NCI-H1930 (cell line): ENCODE measurements at regions not wholly inside any gene's neighbourhood (a gene's known extent, or its start where the extent isn't known, plus 50 kb on each side); places are given as distances from the start of the nearest gene placed in this dataset.
"Not testable (repeated sequence)": the region's sequence is repeated elsewhere in the genome, so short reads cannot be mapped to it uniquely, and the experiment has no call there.

Experiments
- DNase-seq, 2 experiments: peaks; one replicate each; lab custom pipeline; 2025; lab: John Stamatoyannopoulos, UW

DNA sequence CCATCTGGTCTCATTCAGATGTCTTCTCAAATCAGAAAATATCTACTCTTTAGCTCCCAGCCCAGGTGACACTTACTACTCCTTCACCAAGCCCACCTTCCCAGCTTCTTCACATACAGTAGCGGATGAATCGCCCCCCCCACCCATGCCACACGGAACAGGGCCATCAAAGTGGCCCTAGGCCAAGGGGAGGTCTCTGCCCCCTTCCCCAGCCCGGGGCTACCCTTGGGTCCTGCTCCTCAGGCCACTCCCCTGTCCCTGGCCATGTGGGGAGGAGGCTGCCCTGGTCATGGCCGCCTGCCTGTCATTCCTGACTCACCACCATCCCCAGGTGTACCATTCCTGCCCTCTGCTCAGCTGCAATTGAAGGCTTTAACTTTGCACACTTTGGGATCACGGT lies 142.8 kb downstream of the NECTIN1 start:
- DNase-seq = no peak

DNA sequence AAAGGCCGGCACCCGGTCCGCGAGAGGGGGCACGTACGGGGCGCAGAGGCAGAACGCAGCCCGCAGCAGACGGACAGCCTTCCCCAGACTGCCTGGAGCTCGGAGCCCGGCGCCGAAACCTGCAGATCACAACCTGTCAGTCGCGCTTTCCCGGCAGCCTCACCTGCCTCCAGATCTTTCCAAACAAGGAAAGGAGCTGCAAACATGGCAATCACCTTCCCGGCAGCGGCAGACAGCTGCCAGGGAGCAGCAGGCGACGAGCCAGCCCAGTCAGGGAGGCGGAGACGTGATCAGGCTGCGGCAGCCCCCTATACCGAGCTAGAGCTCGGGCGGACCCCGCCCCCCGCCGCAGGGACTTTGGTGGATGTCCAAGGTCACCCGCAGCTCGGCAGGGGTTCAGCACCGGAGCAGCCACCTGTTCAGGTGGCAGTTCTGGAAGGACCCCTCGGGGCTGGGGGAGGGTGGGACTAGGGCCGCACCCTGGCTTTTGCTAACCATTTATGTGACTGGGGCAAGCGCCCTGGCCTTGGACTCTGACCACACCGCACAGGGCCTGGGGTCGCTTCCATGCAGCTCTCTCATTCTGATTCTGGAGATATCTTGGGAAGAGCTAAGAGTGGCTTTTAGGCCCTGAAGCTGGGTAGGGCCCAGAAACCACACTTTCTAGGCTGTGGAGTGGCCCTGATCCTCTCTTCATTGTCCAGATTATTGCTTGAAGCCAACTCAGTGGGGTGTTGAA lies 143.8 kb downstream of the NECTIN1 start:
- DNase-seq = no peak

- peak; percentile 38 to 59 for DNase-seq
Measured at GRCh38 chr11:119584193-119585042, 144.6 kb downstream of the NECTIN1 start.

DNA sequence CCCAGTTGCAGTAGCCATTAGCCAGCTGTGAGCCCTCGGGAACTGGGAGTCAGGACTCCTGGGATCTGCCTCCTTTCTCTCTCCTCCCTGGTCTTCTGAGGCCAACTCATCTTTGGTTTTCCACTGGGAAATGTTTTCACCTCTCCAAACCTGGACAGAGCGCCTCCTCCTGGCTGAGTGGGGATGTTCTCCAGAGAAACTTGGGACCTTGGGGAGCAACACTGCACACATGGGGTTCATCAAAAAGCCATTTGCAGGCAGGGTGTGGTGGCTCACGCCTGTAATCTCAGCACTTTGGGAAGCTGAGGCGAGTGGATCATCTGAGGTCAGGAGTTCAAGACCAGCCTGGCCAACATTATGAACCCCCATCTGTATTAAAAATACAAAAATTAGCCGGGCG lies 145.4 kb downstream of the NECTIN1 start:
- DNase-seq = no peak

GRCh38 chr11:119581396-119581795 lies 147.6 kb downstream of the NECTIN1 start:
- not testable (repeated sequence) for DNase-seq

DNA sequence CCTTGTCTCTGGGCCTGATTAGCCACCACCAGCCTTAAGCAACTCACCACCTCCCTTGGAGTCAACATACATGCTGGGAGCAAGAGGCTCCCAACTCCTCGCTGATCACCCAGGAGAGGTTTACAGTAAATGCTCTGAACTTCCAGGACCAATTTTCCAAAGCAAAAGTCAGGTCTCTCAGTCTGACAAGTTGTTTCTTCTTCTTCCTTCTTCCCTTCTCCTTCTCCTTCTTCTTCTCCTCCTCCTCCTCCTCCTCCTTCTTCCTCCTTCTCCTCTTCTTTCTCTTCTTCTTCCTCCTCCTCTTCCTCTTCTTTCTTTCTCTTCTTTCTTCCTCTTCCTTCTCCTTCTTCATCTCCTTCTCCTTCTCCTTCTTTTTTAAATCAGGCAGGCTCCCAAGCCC lies 148.2 kb downstream of the NECTIN1 start:
- no peak for DNase-seq

DNA sequence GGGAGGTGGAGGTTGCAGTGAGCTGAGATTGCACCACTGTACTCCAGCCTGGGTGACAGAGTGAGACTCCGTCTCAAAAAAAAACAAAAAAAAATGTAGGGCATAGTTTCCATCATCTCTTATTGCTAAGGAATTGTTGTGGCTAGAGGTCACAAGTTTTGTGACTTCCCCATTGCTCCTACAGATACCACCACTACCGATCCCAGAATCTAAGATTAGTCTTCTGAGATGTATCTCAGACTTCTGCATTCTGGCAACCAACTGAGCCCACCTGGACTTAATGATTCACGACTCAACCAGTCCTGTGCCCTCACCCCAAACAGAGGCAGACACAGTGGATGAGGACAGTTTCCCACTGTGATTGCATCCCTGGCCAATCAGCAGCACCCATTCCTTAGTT lies 148.9 kb downstream of the NECTIN1 start:
- no peak for DNase-seq

DNA sequence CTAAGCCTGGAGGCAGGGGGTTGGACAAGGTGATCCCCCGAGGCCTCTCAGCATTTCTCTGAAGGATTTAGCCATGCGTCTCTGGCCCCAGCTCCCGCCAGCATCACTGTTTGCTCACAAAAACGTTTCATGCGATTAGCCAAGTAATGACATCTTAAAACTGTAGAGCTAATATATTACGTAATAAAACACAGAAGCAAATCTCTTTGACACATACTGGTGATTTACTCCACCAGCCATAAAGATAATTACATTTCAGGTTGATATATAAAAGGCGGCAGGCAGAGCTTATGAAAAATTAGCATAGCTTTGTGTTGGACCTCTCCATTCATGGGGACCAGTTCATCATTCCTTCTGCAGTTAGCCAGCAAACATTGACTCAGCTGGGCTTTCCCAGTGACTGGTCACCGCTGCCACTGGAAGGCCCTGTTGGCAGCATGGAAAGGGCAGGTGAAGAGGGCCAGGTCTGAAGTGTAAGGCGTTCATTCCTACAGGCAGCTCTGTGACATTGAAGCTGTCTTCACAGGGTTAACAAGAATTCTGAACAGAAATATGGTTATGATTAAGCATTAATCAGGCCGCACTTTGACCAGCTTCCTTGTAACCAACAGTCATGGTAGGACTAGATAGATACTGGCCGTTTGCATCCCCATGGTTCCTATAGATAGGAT lies 150.3 kb downstream of the NECTIN1 start:
- DNase-seq = peak in 1 of 2 experiments; percentile 48

- no peak for DNase-seq
Measured at GRCh38 chr11:119573858-119574257, 150.9 kb upstream of the THY1 start.

- no peak for DNase-seq
Measured at GRCh38 chr11:119572481-119573424, 149.8 kb upstream of the THY1 start.

GRCh38 chr11:119571311-119571710 lies 148.3 kb upstream of the THY1 start:
- no peak for DNase-seq

GRCh38 chr11:119567688-119568582 lies 145.0 kb upstream of the THY1 start:
- DNase-seq = peak in 1 of 2 experiments; percentile 67

- DNase-seq = no peak
Measured at GRCh38 chr11:119566319-119566718, 143.3 kb upstream of the THY1 start.

- DNase-seq = not testable (repeated sequence)
Measured at GRCh38 chr11:119565693-119566092, 142.7 kb upstream of the THY1 start.

GRCh38 chr11:119560961-119561360 lies 138.0 kb upstream of the THY1 start:
- DNase-seq = no peak

GRCh38 chr11:119560291-119560690 lies 137.3 kb upstream of the THY1 start:
- DNase-seq = no peak

DNA sequence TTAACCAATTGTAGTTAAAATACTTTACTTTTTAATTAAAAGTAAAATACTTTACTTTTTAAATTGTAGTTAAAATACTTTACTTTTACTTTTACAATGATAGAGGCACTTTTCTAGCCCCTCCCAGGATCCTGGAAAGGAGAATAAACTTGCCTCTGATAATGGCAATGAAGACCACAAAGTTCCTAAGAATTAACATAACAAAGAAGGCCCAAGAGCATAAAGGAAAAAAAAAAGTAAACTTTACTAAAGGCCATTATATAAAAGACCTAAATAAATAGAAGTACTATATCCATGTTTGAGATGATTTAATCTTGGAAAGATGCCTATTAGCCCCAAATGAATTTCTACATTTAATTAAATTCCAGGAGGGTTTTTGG lies 129.1 kb upstream of the THY1 start:
- no peak for DNase-seq

DNA sequence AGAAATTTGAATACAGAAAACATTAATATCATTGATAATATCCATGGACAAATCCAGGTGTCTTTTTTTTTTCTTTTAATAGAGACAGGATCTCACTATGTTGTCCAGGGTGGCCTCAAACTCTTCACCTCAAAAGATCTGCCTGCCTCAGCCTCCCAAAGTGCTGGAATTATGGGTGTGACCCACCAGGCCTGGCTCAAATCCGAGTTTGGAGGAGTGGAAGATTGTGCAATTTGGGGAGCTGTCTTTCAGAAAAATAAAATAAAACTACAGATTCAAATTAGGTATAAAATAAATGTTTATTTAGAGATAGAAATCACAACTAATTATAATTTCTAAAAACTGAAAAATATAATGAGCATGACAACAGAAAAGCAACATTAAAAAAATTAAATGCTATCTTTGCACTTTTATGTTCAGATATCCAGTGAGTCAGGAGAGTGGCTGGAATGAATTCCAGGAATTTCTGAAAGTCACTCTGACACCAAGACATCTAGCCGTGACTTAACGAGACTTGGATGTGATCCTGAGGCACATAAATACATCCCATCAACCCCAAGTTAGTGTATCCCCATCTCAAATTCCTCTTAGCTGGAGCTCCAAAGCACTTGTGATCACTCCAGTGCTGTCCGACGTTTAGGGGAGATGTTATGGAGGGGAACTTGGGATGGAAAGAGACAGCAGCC lies 128.6 kb upstream of the THY1 start:
- DNase-seq = no peak

DNA sequence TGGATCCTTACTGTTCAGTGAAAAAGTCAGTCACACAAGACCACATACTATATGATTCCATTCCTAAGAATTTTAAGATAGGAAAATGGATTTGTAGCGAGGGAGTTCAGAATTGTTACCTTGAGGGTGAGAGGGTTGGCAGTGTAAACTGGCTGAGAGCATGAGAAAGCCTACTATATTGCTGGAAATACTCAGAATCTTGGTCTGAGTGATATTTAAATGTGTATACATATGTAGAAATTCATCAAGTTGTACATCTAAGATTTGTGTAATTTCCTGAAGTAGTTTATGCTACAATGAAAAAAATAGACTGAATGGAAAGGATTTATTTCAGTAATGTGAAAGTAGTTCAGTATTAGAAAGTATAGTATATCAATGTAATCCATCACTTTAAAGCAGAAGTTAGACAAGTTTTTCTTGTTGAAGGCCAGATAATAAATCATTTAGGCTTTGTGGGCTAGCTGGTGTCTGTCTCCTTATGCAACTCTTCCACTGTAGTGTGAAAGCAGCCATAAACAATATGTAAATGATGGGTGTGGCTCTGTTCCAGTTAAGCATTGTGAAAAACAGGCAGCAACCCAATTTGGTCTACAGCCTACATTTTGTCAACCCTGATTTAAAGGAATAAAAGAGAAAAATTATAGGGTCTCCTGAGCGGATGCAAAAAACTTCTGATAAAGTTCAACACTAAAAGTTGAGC lies 127.2 kb upstream of the THY1 start:
- no peak for DNase-seq
